ENCODE measurements at regions not wholly inside any gene's neighbourhood (a gene's known extent, or its start where the extent isn't known, plus 50 kb on each side); places are given as distances from the start of the nearest gene placed in this dataset.

DNA sequence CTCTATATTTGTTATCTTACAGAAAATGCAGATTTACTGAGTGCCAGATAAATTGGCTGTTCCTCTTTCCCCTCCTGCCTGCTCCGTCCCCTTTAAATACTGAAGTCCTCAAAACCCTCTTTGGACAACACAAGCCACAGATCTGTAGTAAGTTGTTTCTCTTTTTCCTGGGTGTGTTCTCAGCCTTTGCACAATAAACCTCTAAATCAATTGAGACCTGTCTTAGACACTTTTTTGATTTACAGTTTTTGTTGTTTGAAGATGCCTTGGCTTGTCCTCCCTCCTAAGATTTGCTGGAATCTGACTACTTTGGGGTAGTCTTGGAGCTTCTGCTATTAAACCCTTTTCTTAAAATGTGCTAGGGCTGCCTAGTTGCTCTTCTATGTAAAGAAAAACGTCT is 60.9 kb upstream of the EIF2S2 start:
- TF ChIP-seq, protein P1, sequence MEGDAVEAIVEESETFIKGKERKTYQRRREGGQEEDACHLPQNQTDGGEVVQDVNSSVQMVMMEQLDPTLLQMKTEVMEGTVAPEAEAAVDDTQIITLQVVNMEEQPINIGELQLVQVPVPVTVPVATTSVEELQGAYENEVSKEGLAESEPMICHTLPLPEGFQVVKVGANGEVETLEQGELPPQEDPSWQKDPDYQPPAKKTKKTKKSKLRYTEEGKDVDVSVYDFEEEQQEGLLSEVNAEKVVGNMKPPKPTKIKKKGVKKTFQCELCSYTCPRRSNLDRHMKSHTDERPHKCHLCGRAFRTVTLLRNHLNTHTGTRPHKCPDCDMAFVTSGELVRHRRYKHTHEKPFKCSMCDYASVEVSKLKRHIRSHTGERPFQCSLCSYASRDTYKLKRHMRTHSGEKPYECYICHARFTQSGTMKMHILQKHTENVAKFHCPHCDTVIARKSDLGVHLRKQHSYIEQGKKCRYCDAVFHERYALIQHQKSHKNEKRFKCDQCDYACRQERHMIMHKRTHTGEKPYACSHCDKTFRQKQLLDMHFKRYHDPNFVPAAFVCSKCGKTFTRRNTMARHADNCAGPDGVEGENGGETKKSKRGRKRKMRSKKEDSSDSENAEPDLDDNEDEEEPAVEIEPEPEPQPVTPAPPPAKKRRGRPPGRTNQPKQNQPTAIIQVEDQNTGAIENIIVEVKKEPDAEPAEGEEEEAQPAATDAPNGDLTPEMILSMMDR (conservative IDR thresholded peaks at IDR 0.05; ENCODE audit: low read depth, low read length), result no peak
- TF ChIP-seq EZH2 (IDR thresholded peaks at IDR 0.05; ENCODE audit: borderline replicate concordance, low read depth, low read length, poor library complexity, severe bottlenecking), result no peak

Data from A673 (cell line).